Esophagus squamous epithelium (tissue), 5 donors: ENCODE measurements at regions not wholly inside any gene's neighbourhood (a gene's known extent, or its start where the extent isn't known, plus 50 kb on each side); places are given as distances from the start of the nearest gene placed in this dataset.

ENCODE experiments used
- DNase-seq: peaks from one replicate; lab custom pipeline; 2025; lab: John Stamatoyannopoulos, UW
- H3K27ac ChIP-seq, 4 donors: fragments of 200-600 bp; sonication (generic); one replicate each; pipeline ENCODE4 v1.5.1; 2016 to 2019; ENCODE audit warnings: mild to moderate bottlenecking in 1 of 4
- H3K27me3 ChIP-seq, 4 donors: fragments of 200-600 bp; sonication (generic); 1 replicate in 3 of 4; 2 replicates in 1 of 4; pipeline versions ENCODE4 v1.5.1 to v1.6.0; 2017 to 2021; ENCODE audit warnings: antibody characterized with exemption in 1 of 4
- H3K36me3 ChIP-seq, 3 donors: fragments of 200-600 bp; sonication (generic); one replicate each; pipeline ENCODE4 v1.5.1; 2016 to 2019
- H3K4me1 ChIP-seq, 3 donors: fragments of 200-600 bp; sonication (generic); one replicate each; pipeline ENCODE4 v1.5.1; 2017 to 2019
- H3K4me3 ChIP-seq, 4 donors: fragments of 200-600 bp; sonication (generic); 1 replicate in 3 of 4; 2 replicates in 1 of 4; pipeline ENCODE4 v1.5.1; 2016 to 2019; ENCODE audit warnings: mild to moderate bottlenecking in 2 of 4, moderate library complexity in 1 of 4
- H3K9me3 ChIP-seq, 3 donors: fragments of 200-600 bp; sonication (generic); one replicate each; pipeline ENCODE4 v1.5.1; 2016 to 2019
- POLR2A ChIP-seq, 4 donors: fragments of 450-650 bp; IDR thresholded peaks; one replicate each; pipeline ENCODE4 v1.6.1; 2017; ENCODE audit warnings: antibody characterized with exemption in 4 of 4, mild to moderate bottlenecking in 4 of 4, moderate library complexity in 3 of 4
- WGBS, 2 donors: methylation state at CpG; one replicate each; pipeline ENCODE4 v1.1.5; 2018; 5-methylcytosine and 5-hydroxymethylcytosine counted together
- intact Hi-C: fragments of 100-400 bp; cut with DNase I; formaldehyde crosslinking; loops from one replicate; pipeline ENCODE4 v1.15.0; 2022
- TF ChIP-seq, protein P1 (sequence below), 6 experiments: fragments of 450-650 bp in 4 of 6; fragments of 200-600 bp in 2 of 6; sonication (generic) in 2 of 6; IDR thresholded peaks; one replicate each; pipeline ENCODE4 v1.5.1; 2016 to 2019; ENCODE audit warnings: antibody characterized with exemption in 6 of 6, mild to moderate bottlenecking in 4 of 6, moderate library complexity in 4 of 6
- donor health status: DM: yes; HTN: yes; CAD: no.

DNA sequence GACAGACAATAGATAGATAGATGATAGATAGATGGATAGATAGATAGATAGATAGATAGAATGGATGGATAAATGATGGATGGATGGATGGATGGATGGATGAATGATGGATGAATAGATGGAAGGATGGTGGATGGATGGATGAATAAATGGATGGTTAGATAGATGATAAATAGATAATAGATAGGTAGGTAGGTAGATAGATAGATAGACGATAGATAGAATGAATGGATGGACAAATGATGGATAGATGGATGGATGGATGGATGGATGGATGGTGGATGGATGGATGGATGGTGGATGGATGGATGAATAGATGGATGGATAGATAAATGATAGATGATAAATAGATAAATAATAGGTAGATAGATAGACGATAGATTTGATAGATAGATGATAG lies 287.4 kb downstream of the CRLF2 start:
- H3K9me3 ChIP-seq: peaks cover 0 to 30% (median 0%) of the 10 kb centered on the region in 3 donors

DNA sequence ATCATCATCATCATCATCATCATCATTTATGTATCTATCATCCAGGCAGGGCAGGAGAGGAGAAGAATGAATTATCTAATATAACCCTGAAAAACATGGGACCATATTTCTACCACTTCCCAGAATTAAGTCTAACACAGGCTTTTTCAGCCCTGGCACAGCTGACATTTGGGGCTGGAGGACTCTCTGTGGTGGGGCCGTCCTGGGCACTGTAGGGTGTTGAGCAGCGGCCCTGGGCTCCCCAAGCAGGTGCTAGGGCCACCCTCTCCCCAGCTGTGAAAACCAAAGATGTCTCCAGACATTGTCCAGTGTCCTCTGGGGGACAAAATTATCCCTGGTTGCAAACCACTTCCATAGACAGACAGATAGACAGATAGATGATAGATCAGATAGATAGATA lies 288.4 kb downstream of the CRLF2 start:
- no peaks in the 10 kb centered on the region for H3K36me3 ChIP-seq
- intact Hi-C loops: no loop called here
- peaks cover 0 to 30% (median 0%) of the 10 kb centered on the region in 3 donors for H3K9me3 ChIP-seq
- H3K27ac ChIP-seq: no peak overlapping the region
- no peak overlapping the region for H3K4me3 ChIP-seq
- DNase-seq: no peak
- no peak for TF ChIP-seq POLR2A (IDR thresholded peaks at IDR 0.05)
- H3K27me3 ChIP-seq: no peaks in the 10 kb centered on the region
- H3K4me1 ChIP-seq: no peaks in the 10 kb centered on the region
- WGBS, 2 donors: 39 to 83% methylated on average over 1 to 2 of the region's 2 CpGs

More for the DNA sequence above, 287.4 kb downstream of the CRLF2 start:
- no peaks in the 10 kb centered on the region for H3K27me3 ChIP-seq
- intact Hi-C loops: no loop called here
- no peak for DNase-seq
- H3K4me1 ChIP-seq: no peaks in the 10 kb centered on the region
- no peaks in the 10 kb centered on the region for H3K36me3 ChIP-seq
- no peak overlapping the region for H3K27ac ChIP-seq
- H3K4me3 ChIP-seq: no peak overlapping the region
- no peak for TF ChIP-seq POLR2A (IDR thresholded peaks at IDR 0.05)
- TF ChIP-seq, protein P1, sequence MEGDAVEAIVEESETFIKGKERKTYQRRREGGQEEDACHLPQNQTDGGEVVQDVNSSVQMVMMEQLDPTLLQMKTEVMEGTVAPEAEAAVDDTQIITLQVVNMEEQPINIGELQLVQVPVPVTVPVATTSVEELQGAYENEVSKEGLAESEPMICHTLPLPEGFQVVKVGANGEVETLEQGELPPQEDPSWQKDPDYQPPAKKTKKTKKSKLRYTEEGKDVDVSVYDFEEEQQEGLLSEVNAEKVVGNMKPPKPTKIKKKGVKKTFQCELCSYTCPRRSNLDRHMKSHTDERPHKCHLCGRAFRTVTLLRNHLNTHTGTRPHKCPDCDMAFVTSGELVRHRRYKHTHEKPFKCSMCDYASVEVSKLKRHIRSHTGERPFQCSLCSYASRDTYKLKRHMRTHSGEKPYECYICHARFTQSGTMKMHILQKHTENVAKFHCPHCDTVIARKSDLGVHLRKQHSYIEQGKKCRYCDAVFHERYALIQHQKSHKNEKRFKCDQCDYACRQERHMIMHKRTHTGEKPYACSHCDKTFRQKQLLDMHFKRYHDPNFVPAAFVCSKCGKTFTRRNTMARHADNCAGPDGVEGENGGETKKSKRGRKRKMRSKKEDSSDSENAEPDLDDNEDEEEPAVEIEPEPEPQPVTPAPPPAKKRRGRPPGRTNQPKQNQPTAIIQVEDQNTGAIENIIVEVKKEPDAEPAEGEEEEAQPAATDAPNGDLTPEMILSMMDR (IDR thresholded peaks at IDR 0.05): no peak
- WGBS, 2 donors: 70 to 84% methylated on average over 2 of the region's 2 CpGs

DNA sequence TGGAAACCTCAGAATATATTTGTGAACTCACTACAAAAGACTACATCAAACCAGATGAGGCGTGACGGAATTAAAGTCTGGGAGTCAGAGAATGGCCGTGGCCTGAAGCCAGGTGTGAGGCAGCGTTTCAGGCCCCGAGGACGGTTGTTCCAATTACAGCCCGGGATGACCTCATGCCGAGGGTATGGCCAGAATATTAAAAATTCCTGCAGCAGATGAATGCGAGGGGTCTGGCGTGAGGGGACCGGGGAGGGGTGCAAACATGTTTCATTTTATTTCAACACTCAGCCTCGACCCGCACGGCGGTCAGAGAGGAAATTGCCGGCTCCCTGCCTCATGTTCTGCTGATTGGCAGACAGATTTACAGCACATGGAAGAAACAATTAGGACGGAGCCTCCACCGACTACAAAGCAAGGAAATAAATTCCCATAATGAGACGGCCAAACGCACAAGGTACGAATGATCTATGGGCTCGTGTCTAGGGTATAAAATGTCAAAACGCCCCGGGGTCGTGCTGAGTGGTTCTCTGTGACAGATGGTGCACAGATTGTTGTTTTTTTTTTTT lies 289.7 kb downstream of the SHOX start:
- Histone ChIP-seq H3K36me3 (no peaks in the 10 kb centered on the region), H3K4me3 (no peak overlapping the region), H3K9me3 (peaks cover 0 to 30% (median 0%) of the 10 kb centered on the region in 3 donors), H3K27me3 (no peaks in the 10 kb centered on the region), H3K27ac (no peak overlapping the region), H3K4me1 (no peaks in the 10 kb centered on the region)
- WGBS, 2 donors: 66 to 74% methylated on average over 24 of the region's 25 CpGs
- intact Hi-C loops: no loop called here
- no peak for DNase-seq
- TF ChIP-seq POLR2A (IDR thresholded peaks at IDR 0.05): no peak
- TF ChIP-seq, protein P1 (IDR thresholded peaks at IDR 0.05): no peak

DNA sequence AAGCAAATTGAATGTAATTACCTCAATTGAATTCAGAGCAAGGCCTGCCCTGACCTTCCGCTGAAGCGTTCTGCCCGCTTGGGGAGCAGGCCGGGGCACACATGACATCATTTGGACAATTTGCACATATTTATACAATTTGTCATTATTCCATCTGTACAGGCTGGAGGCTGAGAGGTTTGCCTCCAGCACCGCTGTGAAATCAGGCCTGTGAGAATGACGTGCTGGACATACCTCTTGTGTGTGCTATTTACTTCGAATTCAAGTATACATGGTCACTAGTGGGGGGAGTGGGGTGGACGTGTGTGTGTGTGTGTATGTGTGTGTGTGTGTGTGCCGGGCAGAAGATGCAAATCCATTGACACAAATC lies 285.6 kb downstream of the SHOX start:
- WGBS, 2 donors: 58 to 59% methylated on average over 9 of the region's 9 CpGs
- no peaks in the 10 kb centered on the region for H3K27me3 ChIP-seq
- H3K9me3 ChIP-seq: peaks cover 0 to 11% (median 0%) of the 10 kb centered on the region in 3 donors
- no peak overlapping the region for H3K27ac ChIP-seq
- DNase-seq: no peak
- TF ChIP-seq, protein P1 (IDR thresholded peaks at IDR 0.05): no peak
- TF ChIP-seq POLR2A (IDR thresholded peaks at IDR 0.05): no peak
- H3K4me3 ChIP-seq: no peak overlapping the region
- H3K4me1 ChIP-seq: no peaks in the 10 kb centered on the region
- intact Hi-C loops: no loop called here
- no peaks in the 10 kb centered on the region for H3K36me3 ChIP-seq

DNA sequence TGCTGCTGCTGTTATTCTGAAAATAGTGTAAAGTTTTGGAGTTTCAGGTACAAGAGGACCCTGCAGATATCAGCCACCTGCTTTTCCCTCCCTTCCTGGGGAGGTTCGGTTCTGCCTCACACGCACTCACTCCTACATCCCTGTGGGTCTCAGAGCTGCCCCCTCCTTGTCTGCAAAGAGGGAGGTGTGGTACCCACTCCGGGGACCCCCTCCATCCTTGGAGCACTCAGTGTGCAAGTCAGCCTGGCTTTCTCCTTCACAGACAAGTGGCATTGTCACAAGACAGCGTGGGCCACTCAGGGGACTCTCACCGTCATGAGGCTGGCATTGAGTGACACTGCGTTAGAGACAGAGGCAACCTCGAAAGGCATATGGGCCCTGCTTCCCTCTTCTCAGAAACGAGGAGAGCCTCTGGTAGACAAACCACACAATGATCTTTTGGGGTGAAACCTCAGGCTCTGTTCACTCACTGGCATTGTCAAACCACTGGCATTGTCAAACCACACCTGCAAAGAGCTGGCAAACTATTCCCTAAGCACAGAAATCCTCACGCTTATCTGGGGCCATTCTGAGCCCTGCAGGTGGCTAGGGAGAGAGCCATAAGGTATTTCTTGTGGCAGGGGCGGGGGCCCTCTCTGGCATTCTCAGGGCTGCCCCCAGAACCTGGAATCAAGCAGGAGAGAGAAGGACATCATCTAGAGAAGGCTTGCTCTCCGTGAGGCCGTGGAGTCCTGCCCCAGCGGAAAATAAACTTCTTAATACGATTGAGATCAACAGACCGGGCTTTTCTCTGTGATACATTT lies 285.0 kb downstream of the SHOX start:
- intact Hi-C loops: no loop called here
- WGBS, 2 donors: 51 to 76% methylated on average over 11 to 12 of the region's 15 CpGs

More for the DNA sequence above, 285.0 kb downstream of the SHOX start:
- Histone ChIP-seq H3K27me3 (no peaks in the 10 kb centered on the region), H3K9me3 (peaks cover 0 to 5% (median 0%) of the 10 kb centered on the region in 3 donors), H3K36me3 (no peaks in the 10 kb centered on the region), H3K4me3 (no peak overlapping the region), H3K4me1 (no peaks in the 10 kb centered on the region), H3K27ac (no peak overlapping the region)
- no peak for DNase-seq
- TF ChIP-seq, protein P1 (IDR thresholded peaks at IDR 0.05): no peak
- TF ChIP-seq POLR2A (IDR thresholded peaks at IDR 0.05): no peak
